ENCODE measurements at regions not wholly inside any gene's neighbourhood (a gene's known extent, or its start where the extent isn't known, plus 50 kb on each side); places are given as distances from the start of the nearest gene placed in this dataset.

GRCh38 chr18:47512056-47512455, 260.6 kb upstream of the SKOR2 start:
- intact Hi-C loops (cut with micrococcal nuclease; ENCODE audit: unreplicated experiment) = no loop called here
- H3K4me3 Mint-ChIP-seq (ENCODE audit: low read depth, unreplicated experiment) = no peak overlapping the region
- CTCF ChIA-PET = no interaction called here
- DNase-seq = no peak
- H3K27ac Mint-ChIP-seq (ENCODE audit: unreplicated experiment) = no peak overlapping the region
- H3K9me3 Mint-ChIP-seq (ENCODE audit: low read depth, unreplicated experiment) = no peaks in the 10 kb centered on the region
- no peak for TF ChIP-seq CTCF (IDR thresholded peaks at IDR 0.05; ENCODE audit: unreplicated experiment)
- peaks cover 15% of the 10 kb centered on the region for H3K27me3 Mint-ChIP-seq (ENCODE audit: unreplicated experiment)
- BruUV-seq (replicated peaks) = no TSS peak
- no peaks in the 10 kb centered on the region for H3K4me1 Mint-ChIP-seq (ENCODE audit: low read depth, unreplicated experiment)
- no peaks in the 10 kb centered on the region for H3K36me3 Mint-ChIP-seq (ENCODE audit: insufficient read depth, unreplicated experiment)

DNA sequence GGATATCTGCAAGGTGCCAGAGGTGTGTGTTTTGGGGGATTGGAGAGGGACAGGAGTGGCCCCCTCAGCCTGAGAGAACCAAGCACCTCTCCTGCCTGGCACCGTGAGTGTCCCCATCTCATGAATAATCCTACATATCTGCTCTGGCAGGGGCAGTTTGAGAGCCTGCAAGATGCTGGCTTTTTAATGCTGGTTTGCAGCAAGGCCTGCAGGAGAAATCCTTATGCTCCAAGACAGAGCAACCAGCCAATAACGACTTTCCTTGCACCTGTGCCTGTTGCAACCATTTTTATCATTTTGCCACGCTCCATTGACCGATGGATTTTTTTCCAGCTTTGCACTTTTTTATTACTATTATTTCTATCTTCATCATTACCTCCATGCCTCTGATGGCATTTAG, 259.4 kb upstream of the SKOR2 start:
- intact Hi-C loops (cut with micrococcal nuclease; ENCODE audit: unreplicated experiment) = no loop called here
- no peak for TF ChIP-seq CTCF (IDR thresholded peaks at IDR 0.05; ENCODE audit: unreplicated experiment)
- no peaks in the 10 kb centered on the region for H3K36me3 Mint-ChIP-seq (ENCODE audit: insufficient read depth, unreplicated experiment)
- H3K4me3 Mint-ChIP-seq (ENCODE audit: low read depth, unreplicated experiment) = no peak overlapping the region
- H3K4me1 Mint-ChIP-seq (ENCODE audit: low read depth, unreplicated experiment) = no peaks in the 10 kb centered on the region
- H3K9me3 Mint-ChIP-seq (ENCODE audit: low read depth, unreplicated experiment) = no peaks in the 10 kb centered on the region
- CTCF ChIA-PET = no interaction called here
- no peak overlapping the region for H3K27ac Mint-ChIP-seq (ENCODE audit: unreplicated experiment)
- no TSS peak for BruUV-seq (replicated peaks)
- H3K27me3 Mint-ChIP-seq (ENCODE audit: unreplicated experiment) = peaks cover 28% of the 10 kb centered on the region
- DNase-seq = no peak

GRCh38 chr18:47507651-47508050, 256.2 kb upstream of the SKOR2 start:
- intact Hi-C loops (cut with micrococcal nuclease; ENCODE audit: unreplicated experiment) = no loop called here
- BruUV-seq (replicated peaks) = no TSS peak
- CTCF ChIA-PET = no interaction called here
- Mint-ChIP-seq H3K27me3 (ENCODE audit: unreplicated experiment) (peaks cover 40% of the 10 kb centered on the region), H3K4me3 (ENCODE audit: low read depth, unreplicated experiment) (no peak overlapping the region), H3K36me3 (ENCODE audit: insufficient read depth, unreplicated experiment) (no peaks in the 10 kb centered on the region), H3K27ac (ENCODE audit: unreplicated experiment) (no peak overlapping the region), H3K9me3 (ENCODE audit: low read depth, unreplicated experiment) (no peaks in the 10 kb centered on the region), H3K4me1 (ENCODE audit: low read depth, unreplicated experiment) (no peaks in the 10 kb centered on the region)
- no peak for TF ChIP-seq CTCF (IDR thresholded peaks at IDR 0.05; ENCODE audit: unreplicated experiment)
- no peak for DNase-seq

DNA sequence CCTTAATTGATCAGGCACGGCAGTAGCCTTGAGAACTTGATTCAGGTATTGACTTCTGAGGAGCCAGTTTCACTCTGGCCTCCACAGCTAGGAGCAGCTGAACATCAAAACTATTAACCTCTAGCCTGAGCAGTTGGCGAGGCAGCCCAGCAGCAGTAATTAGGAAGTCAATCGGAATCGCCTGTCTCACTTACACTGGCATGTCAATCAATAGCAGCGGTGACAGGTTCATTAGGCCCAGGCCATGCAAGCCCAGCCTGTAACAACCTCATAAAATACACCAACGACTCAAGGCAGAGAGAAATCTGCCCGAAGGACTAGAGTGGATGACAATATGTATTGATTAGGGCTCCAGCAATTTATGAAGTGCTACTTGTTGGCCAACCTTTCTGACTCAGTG, 255.4 kb upstream of the SKOR2 start:
- Mint-ChIP-seq H3K4me1 (ENCODE audit: low read depth, unreplicated experiment) (no peaks in the 10 kb centered on the region), H3K4me3 (ENCODE audit: low read depth, unreplicated experiment) (no peak overlapping the region), H3K9me3 (ENCODE audit: low read depth, unreplicated experiment) (no peaks in the 10 kb centered on the region), H3K36me3 (ENCODE audit: insufficient read depth, unreplicated experiment) (no peaks in the 10 kb centered on the region), H3K27me3 (ENCODE audit: unreplicated experiment) (peaks cover 47% of the 10 kb centered on the region), H3K27ac (ENCODE audit: unreplicated experiment) (no peak overlapping the region)
- no TSS peak for BruUV-seq (replicated peaks)
- CTCF ChIA-PET = no interaction called here
- no peak for TF ChIP-seq CTCF (IDR thresholded peaks at IDR 0.05; ENCODE audit: unreplicated experiment)
- intact Hi-C loops (cut with micrococcal nuclease; ENCODE audit: unreplicated experiment) = no loop called here
- no peak for DNase-seq

- Mint-ChIP-seq H3K27ac (ENCODE audit: unreplicated experiment) (no peak overlapping the region), H3K27me3 (ENCODE audit: unreplicated experiment) (peaks cover 95% of the 10 kb centered on the region), H3K9me3 (ENCODE audit: low read depth, unreplicated experiment) (no peaks in the 10 kb centered on the region), H3K36me3 (ENCODE audit: insufficient read depth, unreplicated experiment) (no peaks in the 10 kb centered on the region), H3K4me3 (ENCODE audit: low read depth, unreplicated experiment) (no peak overlapping the region), H3K4me1 (ENCODE audit: low read depth, unreplicated experiment) (no peaks in the 10 kb centered on the region)
- no peak for TF ChIP-seq CTCF (IDR thresholded peaks at IDR 0.05; ENCODE audit: unreplicated experiment)
- CTCF ChIA-PET = no interaction called here
- intact Hi-C loops (cut with micrococcal nuclease; ENCODE audit: unreplicated experiment) = no loop called here
- no TSS peak for BruUV-seq (replicated peaks)
- DNase-seq = no peak
Observed at GRCh38 chr18:47501946-47502345, 250.5 kb upstream of the SKOR2 start.

All from Calu3 (cell line).